ENCODE measurements at regions not wholly inside any gene's neighbourhood (a gene's known extent, or its start where the extent isn't known, plus 50 kb on each side); places are given as distances from the start of the nearest gene placed in this dataset.

GRCh38 chr16:16890964-16891363 lies 512.0 kb downstream of the NPIPA7 start:
- TF ChIP-seq CTCF (IDR thresholded peaks at IDR 0.05) (no peak), EZH2phosphoT487 (IDR thresholded peaks at IDR 0.05) (no peak), EZH2 (IDR thresholded peaks at IDR 0.05) (no peak)

Measured in neural progenitor cell (in vitro differentiated cells).